ENCODE measurements at regions not wholly inside any gene's neighbourhood (a gene's known extent, or its start where the extent isn't known, plus 50 kb on each side); places are given as distances from the start of the nearest gene placed in this dataset.

- no peak for DNase-seq (ENCODE audit: low read depth in 4 of 4, low spot score in 1 of 4)
Measured at GRCh38 chr15:93250950-93251349, 161.9 kb upstream of the RGMA start.

DNA sequence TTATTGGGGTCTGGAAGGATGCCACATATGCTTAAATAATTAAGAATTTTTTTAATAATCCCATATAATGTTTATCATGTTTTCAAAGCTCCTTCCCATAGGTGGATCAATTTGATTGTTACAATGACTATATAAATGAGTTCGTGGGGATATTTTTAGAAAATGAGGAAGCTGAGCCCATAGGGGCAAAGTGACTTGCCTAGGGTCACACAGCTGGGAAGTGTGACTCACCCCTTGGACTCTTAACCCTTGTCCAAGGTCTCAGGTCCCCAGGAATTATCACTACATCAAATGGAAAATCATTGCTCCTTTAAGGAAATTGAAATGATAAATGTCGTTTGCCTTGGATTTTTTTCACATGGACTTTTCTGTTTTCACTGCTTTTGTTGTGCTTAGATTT is 161.2 kb upstream of the RGMA start:
- DNase-seq (ENCODE audit: low read depth in 4 of 4, low spot score in 1 of 4) = no peak

DNA sequence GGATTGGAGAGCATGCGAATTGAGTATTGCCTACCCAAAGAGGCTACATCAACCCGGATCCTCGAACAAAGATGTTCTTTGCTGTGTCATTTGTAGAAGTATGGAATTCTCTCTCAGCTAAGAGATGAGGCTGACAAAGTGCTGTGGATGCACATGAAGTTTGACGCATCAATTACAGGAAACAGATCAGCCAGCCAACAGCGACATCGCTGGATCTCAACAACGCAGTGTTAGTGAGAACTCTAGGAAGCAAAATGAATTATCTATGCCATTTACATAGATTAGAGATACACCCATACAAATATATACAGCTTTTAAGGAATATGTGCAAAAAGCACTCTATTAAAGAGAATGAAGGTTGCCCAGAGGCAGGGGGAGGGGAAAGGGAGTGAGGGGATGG is 160.6 kb upstream of the RGMA start:
- no peak for DNase-seq (ENCODE audit: low read depth in 4 of 4, low spot score in 1 of 4)

DNA sequence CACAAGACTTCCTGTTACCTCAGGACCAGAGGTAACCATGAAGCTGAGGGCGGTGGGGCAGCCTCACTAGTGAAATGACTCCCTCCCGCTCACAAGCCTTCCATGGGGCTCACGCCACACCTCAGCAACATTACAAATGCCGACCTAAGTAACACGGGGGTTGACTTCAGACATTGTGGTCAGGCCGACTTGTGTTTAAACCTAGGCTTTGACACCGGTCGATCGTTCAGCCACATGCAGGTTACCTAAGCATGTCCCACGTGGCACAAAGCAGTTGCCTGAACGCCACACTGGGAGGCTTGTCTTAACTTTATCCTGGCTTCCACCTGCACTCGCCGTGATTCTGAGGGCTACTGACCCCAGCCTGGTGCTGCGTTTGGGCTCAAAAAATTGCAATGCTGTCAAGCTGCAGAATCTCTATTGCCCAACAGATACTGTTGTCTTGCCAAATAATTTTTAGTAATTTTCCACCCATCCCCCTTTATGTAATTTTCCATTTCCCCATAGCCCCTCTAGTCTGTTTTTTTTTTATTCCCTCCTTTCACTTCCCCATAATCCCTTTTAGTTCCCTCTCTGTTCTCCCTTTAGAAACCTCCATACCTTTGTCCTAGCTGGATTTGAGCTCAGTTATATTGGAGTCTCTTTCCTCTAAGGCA is 158.6 kb upstream of the RGMA start:
- no peak for DNase-seq (ENCODE audit: low read depth in 4 of 4, low spot score in 1 of 4)

DNA sequence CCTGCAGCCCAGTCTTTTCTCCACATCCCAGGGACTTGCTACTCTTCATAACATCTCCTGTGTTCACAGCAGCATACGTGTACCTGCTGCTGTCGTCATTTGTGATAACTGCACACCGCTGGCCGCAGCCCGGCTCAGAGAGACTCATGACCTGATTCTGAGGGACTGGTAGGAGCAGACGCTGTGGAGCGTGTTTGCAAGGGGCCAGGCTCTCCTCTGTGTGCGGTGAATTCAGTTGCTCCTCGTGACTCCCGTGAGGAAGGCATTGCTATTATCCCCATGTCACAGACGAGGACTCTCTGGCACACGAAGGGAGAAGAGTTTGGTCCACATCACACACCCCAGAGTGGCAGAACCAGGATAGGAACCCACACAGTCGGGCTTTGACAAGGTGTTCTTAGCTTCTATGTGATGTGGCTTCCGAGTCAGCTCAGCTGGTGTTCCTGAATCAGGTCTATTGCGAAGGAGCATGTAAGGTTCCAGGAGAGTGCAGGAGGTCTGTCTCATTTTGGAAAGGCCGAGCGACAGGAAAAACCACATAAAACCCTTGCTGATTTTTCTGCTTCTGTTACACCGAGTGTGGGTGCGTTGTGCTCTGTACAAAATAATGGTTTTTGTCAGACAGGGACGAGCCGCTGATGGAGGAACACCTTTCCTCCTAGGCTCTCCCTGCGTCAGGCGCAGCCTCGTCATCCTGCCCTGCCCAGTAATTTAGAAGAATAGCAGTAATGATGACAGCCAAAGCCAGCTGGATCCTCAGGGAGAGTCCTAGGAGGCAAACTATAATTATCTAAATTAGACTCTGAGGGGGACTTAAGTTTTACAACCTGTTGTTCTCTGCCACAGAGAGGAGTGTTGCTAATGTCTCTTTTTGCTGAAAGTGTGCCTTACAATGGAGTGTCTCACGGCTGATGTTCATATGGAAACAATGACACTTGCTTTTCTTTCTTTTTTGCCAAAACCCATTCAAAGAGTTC is 157.5 kb upstream of the RGMA start:
- DNase-seq (ENCODE audit: low read depth in 4 of 4, low spot score in 1 of 4) = no peak

GRCh38 chr15:93245661-93246042 is 156.6 kb upstream of the RGMA start:
- DNase-seq (ENCODE audit: low read depth in 4 of 4, low spot score in 1 of 4) = no peak

DNA sequence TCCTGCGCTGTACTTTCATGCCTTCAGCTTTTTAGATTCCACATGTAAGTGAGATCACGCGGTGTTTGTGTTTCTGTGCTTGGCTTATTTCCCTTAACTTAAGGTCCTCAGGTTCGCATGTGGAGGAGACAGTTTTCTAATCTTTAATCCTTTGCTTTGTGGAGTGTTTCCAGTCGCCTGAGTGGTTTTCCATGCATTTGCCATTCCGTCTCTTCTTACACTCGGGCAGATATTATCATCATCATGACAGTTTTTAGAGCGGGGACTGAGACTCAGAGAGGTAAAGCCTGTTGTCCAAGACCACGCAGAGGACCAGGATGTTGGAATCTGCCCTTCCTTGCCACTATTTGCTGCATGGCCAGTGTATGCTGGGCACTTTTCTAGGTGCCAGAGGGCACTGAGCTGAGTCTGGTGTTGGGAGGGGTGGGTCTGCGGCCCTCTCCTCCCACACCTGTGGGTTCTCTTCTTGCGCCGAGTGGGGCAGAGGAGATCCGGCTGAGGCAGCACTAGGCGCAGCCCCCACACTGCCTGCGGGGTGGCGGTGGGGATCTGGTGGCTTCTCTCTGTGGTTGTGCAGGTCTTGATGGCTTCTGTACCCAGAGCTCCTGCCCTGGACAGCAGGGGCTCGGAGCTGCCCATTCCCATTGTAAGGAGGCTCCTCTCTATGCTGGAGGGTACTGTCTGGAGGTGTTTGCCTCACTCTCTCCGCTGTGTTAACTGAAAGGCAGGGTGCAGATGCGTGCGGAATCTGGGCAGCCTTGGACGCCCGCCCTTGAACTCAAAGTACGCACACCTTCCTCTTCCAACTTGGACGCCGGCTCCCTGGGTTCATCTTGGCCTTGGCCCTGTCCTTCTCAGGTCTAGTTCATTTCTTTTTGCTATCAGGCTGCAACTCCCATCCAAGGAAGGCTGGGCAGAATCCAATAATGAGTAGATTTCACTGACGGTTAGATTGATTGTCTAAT is 156.0 kb upstream of the RGMA start:
- no peak for DNase-seq (ENCODE audit: low read depth in 4 of 4, low spot score in 1 of 4)

- DNase-seq (ENCODE audit: low read depth in 4 of 4, low spot score in 1 of 4) = no peak
Measured at GRCh38 chr15:93243573-93243972, 154.6 kb upstream of the RGMA start.

- DNase-seq (ENCODE audit: low read depth in 4 of 4, low spot score in 1 of 4) = no peak
Measured at GRCh38 chr15:93241696-93242585, 152.9 kb upstream of the RGMA start.

- no peak for DNase-seq (ENCODE audit: low read depth in 4 of 4, low spot score in 1 of 4)
Measured at GRCh38 chr15:93239993-93240392, 151.0 kb upstream of the RGMA start.

GRCh38 chr15:93239591-93239990 is 150.6 kb upstream of the RGMA start:
- no peak for DNase-seq (ENCODE audit: low read depth in 4 of 4, low spot score in 1 of 4)

GRCh38 chr15:93238641-93239040 is 149.6 kb upstream of the RGMA start:
- DNase-seq (ENCODE audit: low read depth in 4 of 4, low spot score in 1 of 4) = no peak

- DNase-seq (ENCODE audit: low read depth in 4 of 4, low spot score in 1 of 4) = no peak
Measured at GRCh38 chr15:93235926-93236780, 147.1 kb upstream of the RGMA start.

DNA sequence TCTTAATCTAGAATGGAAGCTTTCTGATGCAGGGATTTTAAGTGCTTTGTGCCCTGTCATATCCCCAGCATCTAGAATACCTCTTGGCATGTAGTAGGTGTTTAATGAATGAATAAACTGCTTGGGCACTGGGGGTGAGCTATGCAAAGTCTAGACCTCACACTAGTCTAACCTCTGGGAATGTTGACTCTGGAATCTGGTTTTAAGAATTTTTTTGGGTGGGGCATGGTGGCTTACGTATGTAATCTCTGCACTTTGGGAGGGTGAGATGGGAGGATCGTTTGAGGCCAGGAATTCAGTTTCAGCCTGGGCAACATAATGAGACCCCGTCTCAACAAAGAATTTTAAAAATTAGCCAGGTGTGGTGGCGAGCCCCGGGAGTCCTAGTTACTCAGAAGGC is 146.3 kb upstream of the RGMA start:
- no peak for DNase-seq (ENCODE audit: low read depth in 4 of 4, low spot score in 1 of 4)

DNA sequence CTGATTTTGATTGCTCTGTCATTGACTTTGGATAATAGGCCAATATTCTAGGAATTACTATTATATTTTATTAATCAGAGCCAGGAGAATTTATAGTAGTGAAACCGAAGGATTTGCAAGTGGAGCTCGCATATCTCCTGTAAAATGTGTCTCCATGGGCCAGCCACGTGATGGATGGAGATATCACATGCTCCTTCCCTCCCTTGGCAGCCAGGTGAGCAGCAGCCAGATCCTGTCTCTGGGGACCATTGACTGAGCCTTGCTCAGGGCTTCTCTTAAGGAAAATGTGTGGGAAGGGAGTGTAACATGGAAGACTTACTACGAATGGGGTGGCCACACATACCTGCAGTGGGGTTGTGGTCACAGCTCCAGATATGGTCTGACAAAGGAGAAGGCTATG is 144.7 kb upstream of the RGMA start:
- no peak for DNase-seq (ENCODE audit: low read depth in 4 of 4, low spot score in 1 of 4)

DNA sequence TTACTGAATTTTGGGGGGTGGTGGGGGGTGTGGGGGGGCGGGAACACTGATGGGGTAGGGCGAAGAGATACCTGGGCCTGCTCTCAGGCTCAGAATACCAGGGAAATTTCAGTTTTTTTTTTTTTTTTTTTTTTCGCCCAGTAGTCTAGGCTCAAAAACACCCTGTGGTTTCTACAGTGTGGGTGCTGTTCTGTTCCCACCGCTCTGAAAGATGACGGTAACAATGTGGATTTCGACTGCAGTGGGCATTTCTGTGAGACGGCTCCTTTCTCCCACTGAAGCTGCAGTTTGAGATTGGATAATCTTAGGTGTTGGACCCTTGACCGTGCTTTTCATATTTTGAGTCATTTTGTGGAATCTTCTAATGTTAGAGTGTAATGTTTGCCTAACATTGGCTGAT is 143.8 kb upstream of the RGMA start:
- no peak for DNase-seq (ENCODE audit: low read depth in 4 of 4, low spot score in 1 of 4)

GRCh38 chr15:93231994-93232393 is 143.0 kb upstream of the RGMA start:
- no peak for DNase-seq (ENCODE audit: low read depth in 4 of 4, low spot score in 1 of 4)

- DNase-seq (ENCODE audit: low read depth in 4 of 4, low spot score in 1 of 4) = no peak
Measured at GRCh38 chr15:93231261-93231925, 142.4 kb upstream of the RGMA start.

- DNase-seq (ENCODE audit: low read depth in 4 of 4, low spot score in 1 of 4) = no peak
Measured at GRCh38 chr15:93228546-93228945, 139.5 kb upstream of the RGMA start.
